ENCODE measurements at regions not wholly inside any gene's neighbourhood (a gene's known extent, or its start where the extent isn't known, plus 50 kb on each side); places are given as distances from the start of the nearest gene placed in this dataset.

- H3K9me3 ChIP-seq (replicated peaks; ENCODE audit: control insufficient read depth, insufficient read depth, low read length) = no peaks in the 10 kb centered on the region
- no peak overlapping the region for H3K9ac ChIP-seq (ENCODE audit: control insufficient read depth, insufficient read depth, low read length)
- SMC1A ChIA-PET (ENCODE audit: uncharacterized antibody, unreplicated experiment) = interaction anchor here (0.7 kb wide), 1 partner anchor 9 kb away, joined by 3 read pairs; no protein-coding TSS in a partner anchor
- no peaks in the 10 kb centered on the region for H3K36me3 ChIP-seq (ENCODE audit: control insufficient read depth in 2 of 2, insufficient read depth in 2 of 2, low read length in 1 of 2)
- H4K20me1 ChIP-seq (ENCODE audit: control insufficient read depth, insufficient read depth) = no peaks in the 10 kb centered on the region
- DNase-seq (ENCODE audit: low read depth, low spot score) (no peak), ATAC-seq (no peak), FAIRE-seq (no peak)
- H3K4me2 ChIP-seq (ENCODE audit: control insufficient read depth, insufficient read depth) = no peak overlapping the region
- no peaks in the 10 kb centered on the region; a peak in 1 of 4 replicates for H3K27me3 ChIP-seq (replicated peaks in 1 of 2; ENCODE audit: control insufficient read depth in 2 of 2, insufficient read depth in 2 of 2, low read length in 1 of 2)
- in situ Hi-C loops (cut with MboI) (no loop called here), intact Hi-C loops (cut with micrococcal nuclease; ENCODE audit: unreplicated experiment) (no loop called here)
- H3K4me1 ChIP-seq (ENCODE audit: control insufficient read depth, insufficient read depth, low read length) = no peaks in the 10 kb centered on the region
- POLR2A ChIA-PET = no interaction called here
- BruUV-seq (replicated peaks) = no TSS peak
- RAD21 ChIA-PET (ENCODE audit: unreplicated experiment) = no interaction called here
- 0% methylated on average over 1 of the region's 1 CpG for WGBS (ENCODE audit: insufficient coverage, insufficient replicate concordance, low lambda C conversion rate, missing lambda C conversion rate)
- TF ChIP-seq CREM (IDR thresholded peaks at IDR 0.05; ENCODE audit: low read depth) (no peak), CEBPZ (IDR thresholded peaks at IDR 0.05; ENCODE audit: low read depth, low read length) (no peak)
- no peak overlapping the region for H3K4me3 ChIP-seq
- no peaks in the 10 kb centered on the region for H3K79me2 ChIP-seq (ENCODE audit: control insufficient read depth, insufficient read depth, low read length)
- H3K27ac ChIP-seq (ENCODE audit: control insufficient read depth, insufficient read depth) = no peak overlapping the region
- no peak overlapping the region for H2AFZ ChIP-seq (ENCODE audit: control insufficient read depth, low read depth, low read length)
- CTCF ChIA-PET = no interaction called here
These were observed 114.0 kb upstream of the PDZRN3 start for GRCh38 chr3:73738711-73739110.

DNA sequence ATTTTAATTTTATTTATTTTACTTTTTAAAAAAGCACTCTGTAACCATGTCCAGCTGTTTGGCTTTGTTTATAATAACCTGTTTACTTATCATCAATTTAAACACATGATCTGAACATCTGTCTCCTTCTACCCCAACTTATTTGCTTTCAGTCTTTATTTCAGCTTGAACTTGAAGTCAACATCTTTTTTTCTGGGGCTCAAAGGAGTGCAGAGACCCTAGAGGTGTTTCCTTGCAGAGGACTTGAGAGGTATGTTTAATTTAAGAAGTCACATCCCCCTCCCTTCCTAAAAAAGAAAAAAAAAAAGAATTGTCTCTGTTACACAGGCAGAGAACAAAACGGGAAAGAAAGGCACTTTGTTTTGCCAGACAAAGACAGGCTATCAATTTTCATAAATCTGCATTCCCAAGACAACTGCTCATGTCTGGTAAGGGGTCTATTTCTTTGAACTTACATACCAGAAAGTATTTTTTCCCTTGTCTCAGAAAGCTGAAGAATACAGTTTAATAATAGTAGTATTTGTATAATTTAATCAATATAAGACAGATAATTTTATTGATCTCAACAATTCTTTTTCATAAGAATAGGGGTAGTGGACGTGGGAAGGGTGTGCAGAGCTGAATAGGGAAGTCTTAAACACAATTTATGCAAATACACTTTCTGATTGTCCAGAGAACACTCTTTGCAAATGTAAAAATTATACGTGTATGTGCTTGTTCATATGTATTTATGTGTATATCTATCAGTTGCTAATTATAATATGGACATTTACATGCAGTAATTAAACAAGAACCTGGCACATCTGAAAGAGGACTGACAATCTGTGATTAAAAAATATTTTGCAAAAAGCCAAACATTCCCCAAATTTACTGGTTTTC is 109.7 kb upstream of the PDZRN3 start:
- BruUV-seq (replicated peaks) = no TSS peak
- H3K9ac ChIP-seq (ENCODE audit: control insufficient read depth, insufficient read depth, low read length) = no peak overlapping the region
- no peak overlapping the region for H3K4me2 ChIP-seq (ENCODE audit: control insufficient read depth, insufficient read depth)
- TF ChIP-seq, protein P1, sequence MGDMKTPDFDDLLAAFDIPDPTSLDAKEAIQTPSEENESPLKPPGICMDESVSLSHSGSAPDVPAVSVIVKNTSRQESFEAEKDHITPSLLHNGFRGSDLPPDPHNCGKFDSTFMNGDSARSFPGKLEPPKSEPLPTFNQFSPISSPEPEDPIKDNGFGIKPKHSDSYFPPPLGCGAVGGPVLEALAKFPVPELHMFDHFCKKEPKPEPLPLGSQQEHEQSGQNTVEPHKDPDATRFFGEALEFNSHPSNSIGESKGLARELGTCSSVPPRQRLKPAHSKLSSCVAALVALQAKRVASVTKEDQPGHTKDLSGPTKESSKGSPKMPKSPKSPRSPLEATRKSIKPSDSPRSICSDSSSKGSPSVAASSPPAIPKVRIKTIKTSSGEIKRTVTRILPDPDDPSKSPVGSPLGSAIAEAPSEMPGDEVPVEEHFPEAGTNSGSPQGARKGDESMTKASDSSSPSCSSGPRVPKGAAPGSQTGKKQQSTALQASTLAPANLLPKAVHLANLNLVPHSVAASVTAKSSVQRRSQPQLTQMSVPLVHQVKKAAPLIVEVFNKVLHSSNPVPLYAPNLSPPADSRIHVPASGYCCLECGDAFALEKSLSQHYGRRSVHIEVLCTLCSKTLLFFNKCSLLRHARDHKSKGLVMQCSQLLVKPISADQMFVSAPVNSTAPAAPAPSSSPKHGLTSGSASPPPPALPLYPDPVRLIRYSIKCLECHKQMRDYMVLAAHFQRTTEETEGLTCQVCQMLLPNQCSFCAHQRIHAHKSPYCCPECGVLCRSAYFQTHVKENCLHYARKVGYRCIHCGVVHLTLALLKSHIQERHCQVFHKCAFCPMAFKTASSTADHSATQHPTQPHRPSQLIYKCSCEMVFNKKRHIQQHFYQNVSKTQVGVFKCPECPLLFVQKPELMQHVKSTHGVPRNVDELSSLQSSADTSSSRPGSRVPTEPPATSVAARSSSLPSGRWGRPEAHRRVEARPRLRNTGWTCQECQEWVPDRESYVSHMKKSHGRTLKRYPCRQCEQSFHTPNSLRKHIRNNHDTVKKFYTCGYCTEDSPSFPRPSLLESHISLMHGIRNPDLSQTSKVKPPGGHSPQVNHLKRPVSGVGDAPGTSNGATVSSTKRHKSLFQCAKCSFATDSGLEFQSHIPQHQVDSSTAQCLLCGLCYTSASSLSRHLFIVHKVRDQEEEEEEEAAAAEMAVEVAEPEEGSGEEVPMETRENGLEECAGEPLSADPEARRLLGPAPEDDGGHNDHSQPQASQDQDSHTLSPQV (IDR thresholded peaks at IDR 0.05) = no peak
- no peak for TF ChIP-seq CHD2 (IDR thresholded peaks at IDR 0.05; ENCODE audit: borderline replicate concordance, low read depth, low read length)
- no peaks in the 10 kb centered on the region for H3K27me3 ChIP-seq (replicated peaks in 1 of 2; ENCODE audit: control insufficient read depth in 2 of 2, insufficient read depth in 2 of 2, low read length in 1 of 2)
- H3K36me3 ChIP-seq (ENCODE audit: control insufficient read depth in 2 of 2, insufficient read depth in 2 of 2, low read length in 1 of 2) = no peaks in the 10 kb centered on the region
- H3K4me1 ChIP-seq (ENCODE audit: control insufficient read depth, insufficient read depth, low read length) = no peaks in the 10 kb centered on the region
- H4K20me1 ChIP-seq (ENCODE audit: control insufficient read depth, insufficient read depth) = no peaks in the 10 kb centered on the region
- no peaks in the 10 kb centered on the region for H3K79me2 ChIP-seq (ENCODE audit: control insufficient read depth, insufficient read depth, low read length)
- 0% methylated on average over 3 of the region's 3 CpGs for WGBS (ENCODE audit: insufficient coverage, insufficient replicate concordance, low lambda C conversion rate, missing lambda C conversion rate)
- H3K9me3 ChIP-seq (replicated peaks; ENCODE audit: control insufficient read depth, insufficient read depth, low read length) = no peaks in the 10 kb centered on the region
- ChIA-PET SMC1A (ENCODE audit: uncharacterized antibody, unreplicated experiment) (interaction anchor here (1.1 kb wide), 1 partner anchor 9 kb away, joined by 3 read pairs; no protein-coding TSS in a partner anchor), RAD21 (ENCODE audit: unreplicated experiment) (no interaction called here), CTCF (no interaction called here), POLR2A (no interaction called here)
- H2AFZ ChIP-seq (ENCODE audit: control insufficient read depth, low read depth, low read length) = no peak overlapping the region
- intact Hi-C loops (cut with micrococcal nuclease; ENCODE audit: unreplicated experiment) (no loop called here), in situ Hi-C loops (cut with MboI) (no loop called here)
- no peak overlapping the region for H3K27ac ChIP-seq (ENCODE audit: control insufficient read depth, insufficient read depth)
- FAIRE-seq = no peak
- no peak for DNase-seq (ENCODE audit: low read depth, low spot score)
- no peak for ATAC-seq
- H3K4me3 ChIP-seq = no peak overlapping the region

All from GM12878 (cell line).